ENCODE measurements at regions not wholly inside any gene's neighbourhood (a gene's known extent, or its start where the extent isn't known, plus 50 kb on each side); places are given as distances from the start of the nearest gene placed in this dataset.
"Not testable (repeated sequence)": the region's sequence is repeated elsewhere in the genome, so short reads cannot be mapped to it uniquely, and the experiment has no call there.

DNA sequence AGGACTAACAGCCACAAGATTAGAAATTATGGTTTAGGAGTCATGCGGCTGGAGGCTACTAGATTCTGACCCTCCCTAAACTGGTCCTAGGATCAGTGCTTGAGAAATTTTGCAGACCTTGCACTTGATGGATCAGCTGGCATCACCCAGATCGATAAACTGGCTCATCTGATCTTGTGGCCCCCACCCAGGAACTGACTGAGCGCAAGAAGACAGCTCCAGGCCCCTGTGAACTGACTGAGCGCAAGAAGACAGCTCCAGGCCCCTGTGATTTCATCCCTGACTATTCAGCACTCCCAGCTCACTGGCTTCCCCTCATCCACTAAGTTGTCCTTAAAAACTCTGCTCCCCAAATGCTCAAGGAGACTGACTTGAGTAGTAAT is 67.8 kb downstream of the MRPL36 start:
- H3K27ac ChIP-seq (ENCODE audit: low read depth, low read length); DNase-seq (ENCODE audit: low read depth in 4 of 6, low spot score in 6 of 6); H3K27me3 ChIP-seq (ENCODE audit: control insufficient read depth, insufficient read depth, low read length); H3K4me3 ChIP-seq (ENCODE audit: low read depth, low read length); H3K9me3 ChIP-seq (ENCODE audit: control insufficient read depth, insufficient read depth, low read length); H3K36me3 ChIP-seq (ENCODE audit: control insufficient read depth, insufficient read depth, low read length): not testable (repeated sequence)
- peaks cover 10% of the 10 kb centered on the region for H3K4me1 ChIP-seq (ENCODE audit: control insufficient read depth, insufficient read depth, low read length)
- WGBS (ENCODE audit: insufficient coverage) = 86% methylated on average over 4 of the region's 4 CpGs

DNA sequence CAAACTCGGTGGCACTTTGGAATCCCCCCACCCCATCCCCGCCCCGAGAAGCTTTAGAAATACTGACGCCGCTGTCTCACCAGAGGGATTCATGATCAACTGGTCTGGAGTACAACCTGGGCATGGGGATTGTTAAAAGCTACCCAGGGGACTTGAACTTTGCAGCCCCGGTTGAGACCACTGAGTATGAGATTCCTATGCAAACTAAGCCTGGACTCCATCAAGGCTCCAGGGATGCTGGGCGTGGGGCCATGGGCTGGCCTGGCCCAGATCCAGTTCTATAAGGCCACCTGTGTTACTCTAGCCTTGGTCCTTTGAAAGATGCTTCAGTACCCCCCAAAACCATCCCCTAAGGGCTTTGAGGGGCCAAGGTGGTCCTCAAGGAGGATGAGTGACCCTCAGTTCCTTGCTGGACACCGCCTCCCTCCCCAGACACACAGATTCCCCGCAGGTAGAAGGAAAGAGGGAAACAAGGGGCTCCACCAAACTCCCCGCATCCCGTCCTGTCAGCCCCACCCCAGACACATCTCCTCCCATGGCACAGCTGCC is 68.5 kb downstream of the MRPL36 start:
- no peaks in the 10 kb centered on the region for H3K27me3 ChIP-seq (ENCODE audit: control insufficient read depth, insufficient read depth, low read length)
- no peaks in the 10 kb centered on the region for H3K36me3 ChIP-seq (ENCODE audit: control insufficient read depth, insufficient read depth, low read length)
- WGBS (ENCODE audit: insufficient coverage) = 83% methylated on average over 6 of the region's 11 CpGs
- H3K9me3 ChIP-seq (ENCODE audit: control insufficient read depth, insufficient read depth, low read length) = no peaks in the 10 kb centered on the region
- no peak overlapping the region for H3K4me3 ChIP-seq (ENCODE audit: low read depth, low read length)
- no peak for DNase-seq (ENCODE audit: low read depth in 4 of 6, low spot score in 6 of 6)
- peaks cover 10% of the 10 kb centered on the region for H3K4me1 ChIP-seq (ENCODE audit: control insufficient read depth, insufficient read depth, low read length)
- H3K27ac ChIP-seq (ENCODE audit: low read depth, low read length) = no peak overlapping the region

DNA sequence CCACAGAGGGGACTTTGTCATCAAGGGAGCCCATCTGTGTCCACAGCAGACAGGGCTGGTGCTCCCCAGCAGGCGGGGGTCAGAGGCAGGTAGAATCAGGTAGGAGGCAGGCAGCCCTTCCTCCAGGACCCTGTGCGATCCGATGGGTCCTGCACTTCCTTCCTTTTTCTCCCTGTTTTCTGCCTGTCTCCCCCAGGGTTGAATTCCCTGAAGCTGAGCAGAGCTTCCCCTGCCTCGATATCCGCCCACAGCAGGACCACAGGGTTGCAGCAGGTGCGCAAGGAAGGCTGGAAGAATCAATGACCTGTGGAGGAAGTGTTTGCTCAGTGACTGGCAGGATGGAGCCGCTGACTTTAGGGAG is 69.2 kb downstream of the MRPL36 start:
- H3K4me1 ChIP-seq (ENCODE audit: control insufficient read depth, insufficient read depth, low read length) = peaks cover 16% of the 10 kb centered on the region
- peaks cover 3% of the 10 kb centered on the region for H3K27me3 ChIP-seq (ENCODE audit: control insufficient read depth, insufficient read depth, low read length)
- WGBS (ENCODE audit: insufficient coverage) = 93% methylated on average over 7 of the region's 7 CpGs
- no peak overlapping the region for H3K27ac ChIP-seq (ENCODE audit: low read depth, low read length)
- DNase-seq (ENCODE audit: low read depth in 4 of 6, low spot score in 6 of 6) = no peak
- no peaks in the 10 kb centered on the region for H3K9me3 ChIP-seq (ENCODE audit: control insufficient read depth, insufficient read depth, low read length)
- H3K4me3 ChIP-seq (ENCODE audit: low read depth, low read length) = no peak overlapping the region
- H3K36me3 ChIP-seq (ENCODE audit: control insufficient read depth, insufficient read depth, low read length) = no peaks in the 10 kb centered on the region

DNA sequence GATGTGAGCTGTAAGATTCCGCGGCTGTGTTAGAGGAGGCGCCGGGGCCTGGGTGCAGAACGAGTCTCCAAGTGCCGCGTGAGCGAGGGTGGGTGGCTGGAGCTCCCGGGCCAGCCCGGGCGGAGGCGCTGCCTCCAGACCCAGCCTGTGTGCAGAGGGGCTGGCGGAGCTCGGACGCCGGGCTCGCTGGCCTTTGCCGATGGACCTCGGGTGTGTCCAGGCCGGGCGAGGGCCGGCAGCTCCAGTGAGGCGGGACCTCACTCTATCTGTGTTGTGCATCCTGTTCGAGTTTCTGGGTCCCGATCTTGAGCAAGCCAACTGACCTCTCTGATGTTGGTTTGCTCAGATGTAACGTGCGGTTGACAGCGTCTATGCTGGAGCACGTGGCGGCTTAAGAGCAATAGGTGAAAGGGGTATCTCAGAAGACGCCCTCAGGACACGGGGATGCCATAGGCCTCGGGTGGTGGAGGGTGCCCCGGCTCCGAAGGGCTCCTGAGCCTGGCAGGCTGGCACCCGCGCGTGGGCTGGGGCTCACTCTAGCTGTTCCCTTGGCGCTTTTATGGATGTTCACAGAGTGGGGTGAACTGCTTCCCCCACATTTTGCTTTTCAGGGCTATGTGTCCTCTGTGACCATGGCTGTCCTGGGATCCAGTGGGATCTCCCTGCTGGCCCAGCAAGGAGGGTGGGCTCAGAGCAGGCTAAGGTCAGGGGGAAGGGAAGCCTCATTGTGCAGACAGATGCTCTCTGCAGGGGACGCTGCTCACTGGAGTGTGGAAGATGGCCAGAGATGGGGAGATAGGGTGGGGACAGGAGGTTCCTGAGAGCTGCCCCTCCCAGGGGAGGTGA is 69.8 kb downstream of the MRPL36 start:
- H3K36me3 ChIP-seq (ENCODE audit: control insufficient read depth, insufficient read depth, low read length) = no peaks in the 10 kb centered on the region
- no peaks in the 10 kb centered on the region for H3K9me3 ChIP-seq (ENCODE audit: control insufficient read depth, insufficient read depth, low read length)
- peaks cover 19% of the 10 kb centered on the region for H3K4me1 ChIP-seq (ENCODE audit: control insufficient read depth, insufficient read depth, low read length)
- H3K27me3 ChIP-seq (ENCODE audit: control insufficient read depth, insufficient read depth, low read length) = peaks cover 7% of the 10 kb centered on the region
- no peak overlapping the region for H3K4me3 ChIP-seq (ENCODE audit: low read depth, low read length)
- no peak overlapping the region for H3K27ac ChIP-seq (ENCODE audit: low read depth, low read length)
- WGBS (ENCODE audit: insufficient coverage) = 88% methylated on average over 39 of the region's 40 CpGs
- DNase-seq (ENCODE audit: low read depth in 4 of 6, low spot score in 6 of 6) = no peak

DNA sequence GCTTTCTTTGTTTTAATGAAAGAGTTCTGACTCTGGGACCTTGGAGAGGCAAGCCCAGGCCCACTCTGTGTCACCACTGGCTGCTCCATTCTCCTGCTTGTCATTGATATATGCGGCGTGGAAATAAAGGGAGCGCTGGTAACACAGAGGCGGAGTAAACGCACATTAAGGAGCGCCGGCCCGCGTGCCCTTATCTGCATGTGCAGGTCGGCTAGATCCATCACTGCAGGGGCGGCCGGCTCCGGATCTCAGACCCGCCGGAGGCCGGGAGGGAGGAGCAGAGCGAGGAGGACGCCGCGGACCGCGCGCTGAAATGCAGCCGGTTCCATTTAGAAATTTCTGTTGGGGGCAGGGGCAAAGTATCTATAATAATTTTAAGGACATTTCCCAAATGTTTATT is 70.8 kb downstream of the MRPL36 start:
- peaks cover 8% of the 10 kb centered on the region for H3K27me3 ChIP-seq (ENCODE audit: control insufficient read depth, insufficient read depth, low read length)
- peaks cover 19% of the 10 kb centered on the region for H3K4me1 ChIP-seq (ENCODE audit: control insufficient read depth, insufficient read depth, low read length)
- no peaks in the 10 kb centered on the region for H3K36me3 ChIP-seq (ENCODE audit: control insufficient read depth, insufficient read depth, low read length)
- 49% methylated on average over 10 of the region's 24 CpGs for WGBS (ENCODE audit: insufficient coverage)
- peak in 1 of 6 donors; percentile 30 for DNase-seq (ENCODE audit: low read depth in 4 of 6, low spot score in 6 of 6)
- no peak overlapping the region for H3K4me3 ChIP-seq (ENCODE audit: low read depth, low read length)
- no peaks in the 10 kb centered on the region for H3K9me3 ChIP-seq (ENCODE audit: control insufficient read depth, insufficient read depth, low read length)
- no peak overlapping the region for H3K27ac ChIP-seq (ENCODE audit: low read depth, low read length)

DNA sequence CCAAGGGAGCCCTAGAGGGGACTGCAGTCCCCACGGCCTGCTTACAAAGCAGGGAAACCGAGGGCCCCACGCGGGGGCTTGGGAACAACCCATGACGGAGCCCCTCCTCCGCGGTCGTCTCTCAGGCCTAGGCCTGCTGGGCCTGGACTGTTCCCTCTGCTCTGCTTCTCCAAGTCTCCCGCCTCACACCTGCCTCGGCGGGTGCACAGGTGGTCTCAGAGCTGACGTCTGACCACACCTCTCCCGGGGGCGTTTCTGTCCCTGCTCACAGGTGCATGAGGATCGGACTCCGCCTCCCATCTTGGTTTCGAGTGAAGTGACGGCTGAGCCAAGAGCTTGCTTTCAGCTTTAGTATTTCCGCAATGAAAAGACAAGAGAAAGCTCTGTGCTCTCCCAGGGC is 72.1 kb downstream of the MRPL36 start:
- WGBS (ENCODE audit: insufficient coverage) = 82% methylated on average over 19 of the region's 19 CpGs
- H3K27me3 ChIP-seq (ENCODE audit: control insufficient read depth, insufficient read depth, low read length) = peaks cover 8% of the 10 kb centered on the region
- DNase-seq (ENCODE audit: low read depth in 4 of 6, low spot score in 6 of 6) = no peak
- no peaks in the 10 kb centered on the region for H3K9me3 ChIP-seq (ENCODE audit: control insufficient read depth, insufficient read depth, low read length)
- H3K27ac ChIP-seq (ENCODE audit: low read depth, low read length) = no peak overlapping the region
- no peaks in the 10 kb centered on the region for H3K36me3 ChIP-seq (ENCODE audit: control insufficient read depth, insufficient read depth, low read length)
- H3K4me3 ChIP-seq (ENCODE audit: low read depth, low read length) = no peak overlapping the region
- peaks cover 19% of the 10 kb centered on the region for H3K4me1 ChIP-seq (ENCODE audit: control insufficient read depth, insufficient read depth, low read length)

DNA sequence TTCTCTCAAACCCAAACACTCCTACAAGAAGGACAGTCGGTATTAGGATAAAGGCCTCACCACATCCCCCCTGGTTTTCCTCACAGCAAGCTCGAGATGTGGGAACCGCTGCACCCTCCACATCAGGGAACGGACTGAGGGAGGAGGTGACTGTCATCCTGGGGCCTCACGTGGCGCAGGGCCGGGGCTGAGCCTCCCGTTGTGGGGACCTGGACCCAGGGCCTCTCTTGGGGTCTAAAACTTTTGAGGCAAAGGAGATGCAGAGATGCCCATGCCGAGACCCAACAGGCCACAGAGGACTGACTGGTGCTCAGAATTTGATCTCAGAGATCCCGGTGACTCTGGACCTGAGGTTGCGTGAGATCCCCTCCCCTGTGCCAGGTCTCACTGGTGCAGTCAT is 72.7 kb downstream of the MRPL36 start:
- Histone ChIP-seq H3K4me3 (ENCODE audit: low read depth, low read length) (no peak overlapping the region), H3K36me3 (ENCODE audit: control insufficient read depth, insufficient read depth, low read length) (no peaks in the 10 kb centered on the region), H3K27me3 (ENCODE audit: control insufficient read depth, insufficient read depth, low read length) (peaks cover 8% of the 10 kb centered on the region), H3K9me3 (ENCODE audit: control insufficient read depth, insufficient read depth, low read length) (no peaks in the 10 kb centered on the region), H3K27ac (ENCODE audit: low read depth, low read length) (no peak overlapping the region), H3K4me1 (ENCODE audit: control insufficient read depth, insufficient read depth, low read length) (peaks cover 19% of the 10 kb centered on the region)
- WGBS (ENCODE audit: insufficient coverage) = 97% methylated on average over 9 of the region's 11 CpGs
- DNase-seq (ENCODE audit: low read depth in 4 of 6, low spot score in 6 of 6) = no peak

DNA sequence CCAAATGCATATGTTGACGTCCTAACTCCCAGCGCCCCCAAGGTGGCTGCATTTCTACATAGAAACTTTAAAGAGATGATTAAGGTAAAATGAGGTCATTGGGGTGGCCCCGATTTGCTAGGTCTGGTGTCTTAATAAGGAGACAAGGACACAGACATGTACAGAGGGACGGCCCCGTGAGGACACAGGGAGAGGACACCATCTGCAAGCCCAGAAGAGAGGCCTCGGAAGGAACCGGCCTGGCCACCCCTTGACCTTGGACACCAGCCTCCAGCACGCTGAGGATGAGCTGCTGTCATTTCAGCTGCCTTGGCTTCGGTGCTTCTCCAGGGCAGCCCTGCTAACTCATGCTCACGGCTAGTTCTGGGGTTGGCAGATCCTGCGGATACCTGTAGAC is 73.2 kb downstream of the MRPL36 start:
- WGBS (ENCODE audit: insufficient coverage) = 95% methylated on average over 9 of the region's 11 CpGs
- no peak for DNase-seq (ENCODE audit: low read depth in 4 of 6, low spot score in 6 of 6)
- peaks cover 8% of the 10 kb centered on the region for H3K27me3 ChIP-seq (ENCODE audit: control insufficient read depth, insufficient read depth, low read length)

DNA sequence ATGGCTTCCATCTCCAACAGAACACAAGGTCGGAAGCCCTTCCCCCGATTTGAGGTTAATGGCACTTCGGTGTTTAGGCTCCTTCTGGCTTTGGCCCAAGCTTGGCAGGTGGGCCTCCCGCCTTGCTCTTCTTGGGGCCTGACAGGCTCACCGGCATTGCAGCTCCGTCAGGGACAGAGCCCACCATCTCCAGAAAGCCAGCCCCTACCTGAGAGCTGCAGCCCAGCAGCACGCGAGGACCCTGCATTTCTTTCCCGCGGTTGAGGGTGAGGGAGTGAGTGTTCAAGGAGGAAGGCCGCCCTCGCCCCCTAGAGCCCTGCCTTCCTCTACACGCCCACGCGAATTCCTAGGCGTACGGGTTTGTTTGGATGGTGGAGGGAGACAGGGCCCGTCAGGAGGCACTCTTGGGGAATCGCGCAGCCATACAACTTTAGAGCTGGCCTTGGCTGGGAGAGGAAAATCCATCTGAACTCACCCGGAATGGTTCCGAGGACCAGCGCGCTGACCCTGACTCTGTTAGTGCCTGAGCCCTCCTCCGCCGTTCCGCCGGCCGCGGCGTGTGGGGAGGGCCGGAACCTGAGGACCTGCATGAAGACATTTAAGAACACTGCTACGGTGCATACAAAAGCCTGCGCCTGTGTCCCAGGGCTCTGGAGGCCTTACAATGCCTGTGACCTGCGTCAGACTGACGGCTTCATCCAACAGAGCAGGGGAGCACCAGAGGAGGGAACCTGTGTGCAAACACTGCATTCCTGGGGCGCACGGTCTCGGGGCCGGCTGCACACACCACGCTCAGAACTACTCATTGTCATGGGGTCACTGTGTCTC is 73.8 kb downstream of the MRPL36 start:
- Histone ChIP-seq H3K4me3 (ENCODE audit: low read depth, low read length) (no peak overlapping the region), H3K4me1 (ENCODE audit: control insufficient read depth, insufficient read depth, low read length) (peaks cover 19% of the 10 kb centered on the region), H3K9me3 (ENCODE audit: control insufficient read depth, insufficient read depth, low read length) (no peaks in the 10 kb centered on the region), H3K27me3 (ENCODE audit: control insufficient read depth, insufficient read depth, low read length) (peaks cover 8% of the 10 kb centered on the region), H3K27ac (ENCODE audit: low read depth, low read length) (no peak overlapping the region), H3K36me3 (ENCODE audit: control insufficient read depth, insufficient read depth, low read length) (no peaks in the 10 kb centered on the region)
- DNase-seq (ENCODE audit: low read depth in 4 of 6, low spot score in 6 of 6) = no peak
- WGBS (ENCODE audit: insufficient coverage) = 84% methylated on average over 34 of the region's 41 CpGs

More for the DNA sequence above, 73.2 kb downstream of the MRPL36 start:
- H3K27ac ChIP-seq (ENCODE audit: low read depth, low read length) = no peak overlapping the region
- H3K9me3 ChIP-seq (ENCODE audit: control insufficient read depth, insufficient read depth, low read length) = no peaks in the 10 kb centered on the region
- peaks cover 19% of the 10 kb centered on the region for H3K4me1 ChIP-seq (ENCODE audit: control insufficient read depth, insufficient read depth, low read length)
- H3K36me3 ChIP-seq (ENCODE audit: control insufficient read depth, insufficient read depth, low read length) = no peaks in the 10 kb centered on the region
- no peak overlapping the region for H3K4me3 ChIP-seq (ENCODE audit: low read depth, low read length)
